ENCODE measurements at regions not wholly inside any gene's neighbourhood (a gene's known extent, or its start where the extent isn't known, plus 50 kb on each side); places are given as distances from the start of the nearest gene placed in this dataset.

- DNase-seq: peak; percentile 46
These were observed 86.1 kb upstream of the CD83 start for GRCh38 chr6:14031516-14031915.

GRCh38 chr6:14035071-14035847 lies 82.3 kb upstream of the CD83 start:
- DNase-seq: peak; percentile 98

- DNase-seq: no peak
These were observed 81.7 kb upstream of the CD83 start for GRCh38 chr6:14035874-14036273.

- DNase-seq: no peak
These were observed 80.7 kb upstream of the CD83 start for GRCh38 chr6:14036911-14037310.

- peak; percentile 86 for DNase-seq
These were observed 79.9 kb upstream of the CD83 start for GRCh38 chr6:14037402-14038277.

- DNase-seq: no peak
These were observed 78.8 kb upstream of the CD83 start for GRCh38 chr6:14038467-14039437.

- DNase-seq: no peak
These were observed 77.5 kb upstream of the CD83 start for GRCh38 chr6:14040042-14040441.

- DNase-seq: peak; percentile 60
These were observed 71.0 kb upstream of the CD83 start for GRCh38 chr6:14046476-14047068.

GRCh38 chr6:14047151-14047740 lies 70.3 kb upstream of the CD83 start:
- no peak for DNase-seq

- DNase-seq: no peak
These were observed 68.7 kb upstream of the CD83 start for GRCh38 chr6:14048837-14049236.

- no peak for DNase-seq
These were observed 66.2 kb upstream of the CD83 start for GRCh38 chr6:14051355-14051754.

GRCh38 chr6:14053811-14054210 lies 63.8 kb upstream of the CD83 start:
- peak; percentile 38 for DNase-seq

GRCh38 chr6:14055541-14055940 lies 62.0 kb upstream of the CD83 start:
- no peak for DNase-seq

GRCh38 chr6:14058029-14058695 lies 59.4 kb upstream of the CD83 start:
- no peak for DNase-seq

- DNase-seq: no peak
These were observed 58.8 kb upstream of the CD83 start for GRCh38 chr6:14058735-14059134.

- peak; percentile 37 for DNase-seq
These were observed 57.7 kb upstream of the CD83 start for GRCh38 chr6:14059791-14060436.

GRCh38 chr6:14060971-14061370 lies 56.6 kb upstream of the CD83 start:
- no peak for DNase-seq

- DNase-seq: no peak
These were observed 55.9 kb upstream of the CD83 start for GRCh38 chr6:14061643-14062042.

- DNase-seq: no peak
These were observed 55.1 kb upstream of the CD83 start for GRCh38 chr6:14062345-14063029.

- DNase-seq: no peak
These were observed 53.8 kb upstream of the CD83 start for GRCh38 chr6:14063756-14064155.
